ENCODE measurements at regions not wholly inside any gene's neighbourhood (a gene's known extent, or its start where the extent isn't known, plus 50 kb on each side); places are given as distances from the start of the nearest gene placed in this dataset.
"Not testable (repeated sequence)": the region's sequence is repeated elsewhere in the genome, so short reads cannot be mapped to it uniquely, and the experiment has no call there.

GRCh38 chr4:57875829-57876392 is 765.7 kb upstream of the IGFBP7 start:
- no peak for DNase-seq (ENCODE audit: low spot score)

- DNase-seq (ENCODE audit: low spot score), result no peak
Observed at GRCh38 chr4:57866468-57867171, 756.4 kb upstream of the IGFBP7 start.

- DNase-seq (ENCODE audit: low spot score), result no peak
Observed at GRCh38 chr4:57865264-57865663, 755.1 kb upstream of the IGFBP7 start.

GRCh38 chr4:57854748-57855147 is 744.6 kb upstream of the IGFBP7 start:
- no peak for DNase-seq (ENCODE audit: low spot score)

- DNase-seq (ENCODE audit: low spot score), result no peak
Observed at GRCh38 chr4:57850141-57850540, 740.0 kb upstream of the IGFBP7 start.

GRCh38 chr4:57832083-57832482 is 721.9 kb upstream of the IGFBP7 start:
- DNase-seq (ENCODE audit: low spot score), result no peak

GRCh38 chr4:57789666-57790065 is 679.5 kb upstream of the IGFBP7 start:
- no peak for DNase-seq (ENCODE audit: low spot score)

GRCh38 chr4:57777876-57778275 is 667.7 kb upstream of the IGFBP7 start:
- DNase-seq (ENCODE audit: low spot score), result no peak

- DNase-seq (ENCODE audit: low spot score), result no peak
Observed at GRCh38 chr4:57774681-57775080, 664.5 kb upstream of the IGFBP7 start.

GRCh38 chr4:57774171-57774570 is 664.0 kb upstream of the IGFBP7 start:
- DNase-seq (ENCODE audit: low spot score), result no peak

- no peak for DNase-seq (ENCODE audit: low spot score)
Observed at GRCh38 chr4:57766341-57766740, 656.2 kb upstream of the IGFBP7 start.

- no peak for DNase-seq (ENCODE audit: low spot score)
Observed at GRCh38 chr4:57764856-57765255, 654.7 kb upstream of the IGFBP7 start.

GRCh38 chr4:57763070-57763469 is 652.9 kb upstream of the IGFBP7 start:
- DNase-seq (ENCODE audit: low spot score), result no peak

GRCh38 chr4:57740625-57741190 is 630.5 kb upstream of the IGFBP7 start:
- no peak for DNase-seq (ENCODE audit: low spot score)

- no peak for DNase-seq (ENCODE audit: low spot score)
Observed at GRCh38 chr4:57736781-57737180, 626.6 kb upstream of the IGFBP7 start.

- peak; percentile 28 for DNase-seq (ENCODE audit: low spot score)
Observed at GRCh38 chr4:57734104-57734670, 624.0 kb upstream of the IGFBP7 start.

GRCh38 chr4:57729775-57730570 is 619.8 kb upstream of the IGFBP7 start:
- DNase-seq (ENCODE audit: low spot score), result not testable (repeated sequence)

- DNase-seq (ENCODE audit: low spot score), result no peak
Observed at GRCh38 chr4:57726154-57726553, 616.0 kb upstream of the IGFBP7 start.

GRCh38 chr4:57719456-57719855 is 609.3 kb upstream of the IGFBP7 start:
- no peak for DNase-seq (ENCODE audit: low spot score)

GRCh38 chr4:57714313-57714712 is 604.1 kb upstream of the IGFBP7 start:
- DNase-seq (ENCODE audit: low spot score), result not testable (repeated sequence)

GRCh38 chr4:57710053-57710452 is 599.9 kb upstream of the IGFBP7 start:
- no peak for DNase-seq (ENCODE audit: low spot score)

GRCh38 chr4:57691370-57691769 is 581.2 kb upstream of the IGFBP7 start:
- DNase-seq (ENCODE audit: low spot score), result no peak

Data from D341Med (cell line).